ELF-1 (cell line): ENCODE measurements at regions not wholly inside any gene's neighbourhood (a gene's known extent, or its start where the extent isn't known, plus 50 kb on each side); places are given as distances from the start of the nearest gene placed in this dataset.

Experiments used
- DNase-seq: peaks from one replicate; pipeline ENCODE4 v3.0.0-alpha.2; 2016; ENCODE audit warnings: low read depth, low spot score

- no peak for DNase-seq
These were observed 2891.5 kb downstream of the PCDH9 start for GRCh38 chr13:64338671-64339070.

GRCh38 chr13:64333888-64334287 is 2896.2 kb downstream of the PCDH9 start:
- no peak for DNase-seq

- DNase-seq = no peak
These were observed 2898.1 kb downstream of the PCDH9 start for GRCh38 chr13:64332048-64332447.

- DNase-seq = no peak
These were observed 2902.5 kb downstream of the PCDH9 start for GRCh38 chr13:64327505-64328194.

GRCh38 chr13:64314331-64314730 is 2898.7 kb upstream of the PCDH20 start:
- no peak for DNase-seq

- DNase-seq = no peak
These were observed 2896.3 kb upstream of the PCDH20 start for GRCh38 chr13:64311948-64312347.

GRCh38 chr13:64311112-64311511 is 2895.5 kb upstream of the PCDH20 start:
- DNase-seq = no peak

- DNase-seq = no peak
These were observed 2889.6 kb upstream of the PCDH20 start for GRCh38 chr13:64305246-64305645.

- DNase-seq = no peak
These were observed 2884.6 kb upstream of the PCDH20 start for GRCh38 chr13:64300239-64300638.

GRCh38 chr13:64293923-64294322 is 2878.3 kb upstream of the PCDH20 start:
- no peak for DNase-seq

GRCh38 chr13:64289702-64290101 is 2874.1 kb upstream of the PCDH20 start:
- DNase-seq = no peak

- no peak for DNase-seq
These were observed 2868.3 kb upstream of the PCDH20 start for GRCh38 chr13:64283926-64284325.

GRCh38 chr13:64278493-64278892 is 2862.8 kb upstream of the PCDH20 start:
- no peak for DNase-seq

- no peak for DNase-seq
These were observed 2861.4 kb upstream of the PCDH20 start for GRCh38 chr13:64277097-64277496.

GRCh38 chr13:64276232-64276631 is 2860.6 kb upstream of the PCDH20 start:
- DNase-seq = no peak

- no peak for DNase-seq
These were observed 2859.0 kb upstream of the PCDH20 start for GRCh38 chr13:64274481-64275217.

- no peak for DNase-seq
These were observed 2858.1 kb upstream of the PCDH20 start for GRCh38 chr13:64273780-64274179.

GRCh38 chr13:64272681-64273080 is 2857.0 kb upstream of the PCDH20 start:
- DNase-seq = no peak

GRCh38 chr13:64266024-64266423 is 2850.4 kb upstream of the PCDH20 start:
- no peak for DNase-seq

- no peak for DNase-seq
These were observed 2847.6 kb upstream of the PCDH20 start for GRCh38 chr13:64263285-64263684.

- no peak for DNase-seq
These were observed 2841.1 kb upstream of the PCDH20 start for GRCh38 chr13:64256751-64257150.

GRCh38 chr13:64255988-64256387 is 2840.3 kb upstream of the PCDH20 start:
- DNase-seq = no peak

GRCh38 chr13:64248371-64249065 is 2832.9 kb upstream of the PCDH20 start:
- no peak for DNase-seq
